PC-3 (cell line): ENCODE measurements at regions not wholly inside any gene's neighbourhood (a gene's known extent, or its start where the extent isn't known, plus 50 kb on each side); places are given as distances from the start of the nearest gene placed in this dataset.

Source experiments
- ATAC-seq: fragments of 200-7000 bp; cut with Tn5 transposase; 2 replicates; pipeline ENCODE4 v1.9.1; 2020; ENCODE audit warnings: mild to moderate bottlenecking, moderate library complexity
- BruUV-seq: library from RNA; stranded (reverse); fragments of 400-500 nt; replicated peaks from 2 replicates; lab custom pipeline; 2021; lab: Mats Ljungman, UMichigan
- CTCF ChIA-PET: fragments of 300-600 bp; sonication (Branson Sonifier 250); formaldehyde crosslinking; loops from one replicate; lab custom pipeline; 2022; ENCODE audit warnings: antibody characterized with exemption; lab: Charles Lee
- POLR2A ChIA-PET: fragments of 300-600 bp; sonication (Branson Sonifier 250); formaldehyde crosslinking; loops from one replicate; lab custom pipeline; 2022; ENCODE audit warnings: antibody characterized with exemption; ENCODE audit not compliant: unreplicated experiment; lab: Charles Lee
- DNase-seq: peaks from one replicate; pipeline ENCODE4 v3.0.0-alpha.2; 2015
- H2AFZ ChIP-seq: fragments of 300-600 bp; sonication (generic); 2 replicates; pipeline ENCODE4 v1.6.0; 2016; ENCODE audit warnings: antibody characterized with exemption, low read length
- H3F3A ChIP-seq: fragments of 300-600 bp; sonication (generic); one replicate; pipeline ENCODE4 v1.6.0; 2017; ENCODE audit warnings: antibody characterized with exemption, low read length, control low read depth, mild to moderate bottlenecking; ENCODE audit not compliant: unreplicated experiment
- H3K27ac ChIP-seq: fragments of 300-600 bp; sonication (generic); 2 replicates; pipeline ENCODE4 v1.5.1; 2016; ENCODE audit warnings: mild to moderate bottlenecking, low read length
- H3K27me3 ChIP-seq: fragments of 300-600 bp; sonication (generic); 2 replicates; pipeline ENCODE4 v1.6.1; 2016; ENCODE audit warnings: low read length, mixed read lengths
- H3K36me3 ChIP-seq: fragments of 300-600 bp; sonication (generic); 2 replicates; pipeline ENCODE4 v1.6.1; 2016; ENCODE audit warnings: low read depth, mixed run types, low read length, mixed read lengths
- H3K4me1 ChIP-seq: fragments of 300-600 bp; sonication (generic); 2 replicates; pipeline ENCODE4 v1.5.1; 2016; ENCODE audit warnings: low read length; ENCODE audit not compliant: insufficient read depth
- H3K4me2 ChIP-seq: fragments of 300-600 bp; sonication (generic); 2 replicates; pipeline ENCODE4 v1.6.0; 2016; ENCODE audit warnings: low read length
- H3K4me3 ChIP-seq: fragments of 300-600 bp; sonication (generic); 2 replicates; pipeline ENCODE4 v1.5.1; 2016; ENCODE audit warnings: mild to moderate bottlenecking, low read length, mixed read lengths
- H3K79me2 ChIP-seq: fragments of 300-600 bp; sonication (generic); 2 replicates; pipeline ENCODE4 v1.6.1; 2017; ENCODE audit warnings: low read length, mixed read lengths
- H3K9ac ChIP-seq: fragments of 300-600 bp; sonication (generic); 2 replicates; pipeline ENCODE4 v1.6.0; 2016; ENCODE audit warnings: mild to moderate bottlenecking, low read length
- H3K9me2 ChIP-seq: fragments of 300-600 bp; sonication (generic); replicated peaks from 2 replicates; pipeline ENCODE4 v1.6.1; 2016; ENCODE audit warnings: mixed run types, low read length, mixed read lengths
- H3K9me3 ChIP-seq: fragments of 300-600 bp; sonication (generic); 2 replicates; pipeline ENCODE4 v1.6.1; 2016; ENCODE audit warnings: low read length, mixed read lengths
- H4K20me1 ChIP-seq: fragments of 300-600 bp; sonication (generic); 2 replicates; pipeline ENCODE4 v1.6.1; 2016; ENCODE audit warnings: low read length, mixed read lengths
- EZH2 ChIP-seq: fragments of 300-600 bp; sonication (generic); IDR thresholded peaks from one replicate; pipeline ENCODE4 v1.6.1; 2017; ENCODE audit warnings: antibody characterized with exemption, mild to moderate bottlenecking, low read length; ENCODE audit not compliant: unreplicated experiment
- EZH2phosphoT487 ChIP-seq: fragments of 300-600 bp; sonication (generic); IDR thresholded peaks from 2 replicates; pipeline ENCODE4 v1.6.1; 2018; ENCODE audit warnings: mild to moderate bottlenecking, antibody characterized with exemption, low read length, borderline replicate concordance
- intact Hi-C: fragments of 100-400 bp; cut with micrococcal nuclease; formaldehyde crosslinking; loops from 2 replicates; pipeline ENCODE4 v1.9.0; 2023
- TF ChIP-seq, protein P1 (sequence below): fragments of 300-600 bp; sonication (generic); conservative IDR thresholded peaks from 2 replicates; pipeline ENCODE4 v1.5.1; 2017; ENCODE audit warnings: antibody characterized with exemption, low read depth, mild to moderate bottlenecking, low read length

DNA sequence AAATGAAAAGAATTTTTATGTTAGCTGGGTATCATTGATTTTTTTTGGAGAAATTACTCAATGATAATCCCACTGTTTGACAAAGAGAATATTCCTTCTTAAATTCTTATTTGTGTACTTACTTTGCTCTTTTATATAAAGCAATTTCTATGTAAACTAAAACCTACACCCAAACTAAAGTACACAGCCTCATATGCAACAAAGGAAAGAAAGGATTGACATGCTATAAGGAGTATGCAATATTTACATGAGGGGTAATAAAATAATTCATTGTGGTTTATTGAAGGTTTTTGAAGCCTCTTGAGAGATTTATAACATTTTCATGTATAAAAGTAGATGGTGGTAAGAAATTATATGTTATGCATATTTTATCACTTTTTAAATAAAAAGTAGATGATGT lies 368.5 kb downstream of the CDH7 start:
- Histone ChIP-seq H3K27me3 (no peaks in the 10 kb centered on the region), H3F3A (no peaks in the 10 kb centered on the region), H3K27ac (no peak overlapping the region), H3K36me3 (no peaks in the 10 kb centered on the region), H3K4me3 (no peak overlapping the region), H4K20me1 (no peaks in the 10 kb centered on the region), H3K9ac (no peak overlapping the region), H3K9me2 (no peaks in the 10 kb centered on the region), H3K4me2 (no peak overlapping the region), H3K9me3 (no peaks in the 10 kb centered on the region), H3K4me1 (no peaks in the 10 kb centered on the region), H2AFZ (no peak overlapping the region), H3K79me2 (no peaks in the 10 kb centered on the region)
- ChIA-PET POLR2A (no interaction called here), CTCF (no interaction called here)
- TF ChIP-seq EZH2 = no peak
- TF ChIP-seq, protein P1, sequence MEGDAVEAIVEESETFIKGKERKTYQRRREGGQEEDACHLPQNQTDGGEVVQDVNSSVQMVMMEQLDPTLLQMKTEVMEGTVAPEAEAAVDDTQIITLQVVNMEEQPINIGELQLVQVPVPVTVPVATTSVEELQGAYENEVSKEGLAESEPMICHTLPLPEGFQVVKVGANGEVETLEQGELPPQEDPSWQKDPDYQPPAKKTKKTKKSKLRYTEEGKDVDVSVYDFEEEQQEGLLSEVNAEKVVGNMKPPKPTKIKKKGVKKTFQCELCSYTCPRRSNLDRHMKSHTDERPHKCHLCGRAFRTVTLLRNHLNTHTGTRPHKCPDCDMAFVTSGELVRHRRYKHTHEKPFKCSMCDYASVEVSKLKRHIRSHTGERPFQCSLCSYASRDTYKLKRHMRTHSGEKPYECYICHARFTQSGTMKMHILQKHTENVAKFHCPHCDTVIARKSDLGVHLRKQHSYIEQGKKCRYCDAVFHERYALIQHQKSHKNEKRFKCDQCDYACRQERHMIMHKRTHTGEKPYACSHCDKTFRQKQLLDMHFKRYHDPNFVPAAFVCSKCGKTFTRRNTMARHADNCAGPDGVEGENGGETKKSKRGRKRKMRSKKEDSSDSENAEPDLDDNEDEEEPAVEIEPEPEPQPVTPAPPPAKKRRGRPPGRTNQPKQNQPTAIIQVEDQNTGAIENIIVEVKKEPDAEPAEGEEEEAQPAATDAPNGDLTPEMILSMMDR = no peak
- no peak for TF ChIP-seq EZH2phosphoT487
- DNase-seq (no peak), ATAC-seq (peak; percentile 74; the same call in 1 of the 2 replicates)
- no TSS peak for BruUV-seq
- intact Hi-C loops = no loop called here

DNA sequence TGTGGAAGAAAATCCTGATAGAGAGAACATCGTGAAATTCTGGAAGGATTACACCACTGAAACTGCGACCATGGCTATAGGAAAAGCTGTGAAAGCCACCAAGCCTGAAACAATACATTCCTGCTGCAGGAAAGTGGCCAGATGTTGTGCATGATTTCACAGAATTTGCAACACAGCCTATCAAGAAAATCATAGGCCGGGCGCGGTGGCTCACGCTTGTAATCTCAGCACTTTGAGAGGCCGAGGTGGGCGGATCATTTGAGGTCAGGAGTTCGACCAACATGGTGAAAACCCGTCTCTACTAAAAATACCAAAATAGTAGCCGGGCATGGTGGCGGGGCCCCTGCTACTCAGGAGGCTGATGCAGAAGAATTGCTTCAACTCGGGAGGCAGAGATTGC lies 360.2 kb downstream of the CDH7 start:
- no peaks in the 10 kb centered on the region for H3K4me1 ChIP-seq
- H3K4me2 ChIP-seq = no peak overlapping the region
- no peak overlapping the region for H3K4me3 ChIP-seq
- BruUV-seq = no TSS peak
- no peak overlapping the region for H3K9ac ChIP-seq
- no peaks in the 10 kb centered on the region for H3K36me3 ChIP-seq
- no peaks in the 10 kb centered on the region for H4K20me1 ChIP-seq
- no peaks in the 10 kb centered on the region; the same call in 1 of the 2 replicates for H3K27me3 ChIP-seq
- TF ChIP-seq EZH2phosphoT487 (no peak), EZH2 (no peak)
- TF ChIP-seq, protein P1 = no peak
- H3K9me3 ChIP-seq = no peaks in the 10 kb centered on the region
- H3K79me2 ChIP-seq = no peaks in the 10 kb centered on the region
- no peak overlapping the region for H3K27ac ChIP-seq
- intact Hi-C loops = no loop called here
- DNase-seq = no peak
- ChIA-PET POLR2A (no interaction called here), CTCF (no interaction called here)
- H3K9me2 ChIP-seq = no peaks in the 10 kb centered on the region
- no peak overlapping the region for H2AFZ ChIP-seq
- H3F3A ChIP-seq = no peaks in the 10 kb centered on the region
- no peak for ATAC-seq

DNA sequence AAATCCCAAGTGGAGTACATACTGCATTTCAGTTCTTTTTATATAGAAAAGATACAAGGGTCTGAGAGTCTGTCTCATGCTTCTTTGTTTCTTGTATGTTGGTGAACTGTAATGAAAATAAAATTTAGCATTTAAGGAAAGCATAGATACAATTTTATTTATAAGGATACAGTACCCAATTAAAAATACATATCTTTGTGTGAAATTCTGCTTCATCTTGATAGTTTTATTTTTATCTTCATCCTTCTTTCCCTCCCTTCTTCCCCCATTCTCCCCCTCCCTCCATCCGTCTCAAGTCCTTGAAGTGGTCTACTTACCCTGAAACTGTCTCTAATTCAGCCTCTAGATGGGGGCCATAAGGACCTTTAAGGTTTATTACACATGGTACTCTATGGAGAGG lies 359.8 kb downstream of the CDH7 start:
- no TSS peak for BruUV-seq
- Histone ChIP-seq H3K4me2 (no peak overlapping the region), H3F3A (no peaks in the 10 kb centered on the region), H3K9me3 (no peaks in the 10 kb centered on the region), H4K20me1 (no peaks in the 10 kb centered on the region), H3K9ac (no peak overlapping the region), H3K27me3 (no peaks in the 10 kb centered on the region; the same call in 1 of the 2 replicates), H3K4me1 (no peaks in the 10 kb centered on the region), H2AFZ (no peak overlapping the region), H3K36me3 (no peaks in the 10 kb centered on the region), H3K9me2 (no peaks in the 10 kb centered on the region), H3K27ac (no peak overlapping the region), H3K79me2 (no peaks in the 10 kb centered on the region), H3K4me3 (no peak overlapping the region)
- CTCF ChIA-PET = no interaction called here
- POLR2A ChIA-PET = no interaction called here
- no peak for DNase-seq
- TF ChIP-seq EZH2phosphoT487 (no peak), EZH2 (no peak)
- TF ChIP-seq, protein P1 = no peak
- ATAC-seq = no peak
- intact Hi-C loops = no loop called here
